Gastrocnemius medialis (tissue), 4 donors: ENCODE measurements at regions not wholly inside any gene's neighbourhood (a gene's known extent, or its start where the extent isn't known, plus 50 kb on each side); places are given as distances from the start of the nearest gene placed in this dataset.

Source experiments
- CTCF ChIP-seq, 5 experiments: fragments of 450-650 bp in 3 of 5; fragments of 200-600 bp in 2 of 5; sonication (generic) in 2 of 5; IDR thresholded peaks in 4 of 5; conservative IDR thresholded peaks in 1 of 5; 1 replicate in 4 of 5; 2 replicates in 1 of 5; pipeline ENCODE4 v1.5.1; 2016 to 2019; ENCODE audit warnings: antibody characterized with exemption in 5 of 5, mild to moderate bottlenecking in 3 of 5, moderate library complexity in 3 of 5
- POLR2A ChIP-seq, 2 donors: fragments of 450-650 bp; IDR thresholded peaks; one replicate each; pipeline ENCODE4 v1.6.1; 2017; ENCODE audit warnings: antibody characterized with exemption in 2 of 2, mild to moderate bottlenecking in 2 of 2, moderate library complexity in 2 of 2

- TF ChIP-seq CTCF (IDR thresholded peaks at IDR 0.05 in 4 of 5, conservative IDR thresholded peaks at IDR 0.05 in 1 of 5) (no peak), POLR2A (IDR thresholded peaks at IDR 0.05) (no peak)
Observed at GRCh38 chr12:3364226-3364625, 126.8 kb upstream of the PRMT8 start.
